Mesodermal cell (in vitro differentiated cells): ENCODE measurements at regions not wholly inside any gene's neighbourhood (a gene's known extent, or its start where the extent isn't known, plus 50 kb on each side); places are given as distances from the start of the nearest gene placed in this dataset.

ENCODE experiments used
- H3K27ac ChIP-seq: 2 replicates; pipeline ENCODE4 v1.7.0; 2013; ENCODE audit warnings: mild to moderate bottlenecking, low read depth, low read length, moderate library complexity; ENCODE audit not compliant: severe bottlenecking
- H3K36me3 ChIP-seq: 2 replicates; pipeline ENCODE4 v1.7.1; 2013; ENCODE audit warnings: mild to moderate bottlenecking, low read length, moderate library complexity; ENCODE audit not compliant: control insufficient read depth, insufficient read depth
- H3K4me1 ChIP-seq: one replicate; pipeline ENCODE4 v1.7.1; 2013; ENCODE audit warnings: mild to moderate bottlenecking, low read length; ENCODE audit not compliant: insufficient read depth, control insufficient read depth, poor library complexity, severe bottlenecking
- H3K4me3 ChIP-seq: 2 replicates; pipeline ENCODE4 v1.7.0; 2013; ENCODE audit warnings: low read length, control low read depth, mild to moderate bottlenecking; ENCODE audit not compliant: insufficient read depth, poor library complexity, severe bottlenecking; ENCODE audit errors: extremely low read depth
- H3K9me3 ChIP-seq: 2 replicates; pipeline ENCODE4 v1.7.1; 2013; ENCODE audit warnings: mild to moderate bottlenecking, low read length, moderate library complexity; ENCODE audit not compliant: control insufficient read depth
- WGBS, 2 experiments: methylation state at CpG; one replicate each; pipeline ENCODE4 v1.1.5; 2013; ENCODE audit warnings: missing lambda C conversion rate in 2 of 2; ENCODE audit not compliant: insufficient coverage in 2 of 2; 5-methylcytosine and 5-hydroxymethylcytosine counted together

DNA sequence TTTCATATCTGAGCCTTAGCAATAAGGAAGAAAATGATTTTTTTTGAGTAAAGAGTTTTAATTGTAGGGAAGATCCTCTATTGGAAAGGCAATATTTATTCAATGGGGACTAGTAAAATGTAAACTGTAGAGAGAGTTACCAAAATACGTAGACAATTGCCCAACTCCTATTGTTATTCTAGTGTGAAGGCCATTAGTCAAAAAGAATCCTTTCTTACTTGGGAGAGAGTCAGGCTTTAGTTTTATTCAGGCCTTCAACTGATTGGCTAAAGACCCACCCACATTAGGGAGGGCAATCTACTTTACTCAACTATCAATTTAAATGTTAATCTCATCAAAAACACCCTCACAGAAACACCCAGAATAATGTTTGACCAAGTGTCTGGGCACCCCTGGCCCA is 485.8 kb upstream of the ATXN7L3B start:
- no peak overlapping the region for H3K4me3 ChIP-seq

GRCh38 chr12:74066476-74066875 is 471.2 kb upstream of the ATXN7L3B start:
- no peaks in the 10 kb centered on the region for H3K9me3 ChIP-seq
- no peaks in the 10 kb centered on the region for H3K36me3 ChIP-seq
- no peak overlapping the region for H3K27ac ChIP-seq
- WGBS, 2 experiments, result 70 to 74% methylated on average over 2 of the region's 2 CpGs
- no peak overlapping the region for H3K4me3 ChIP-seq
- no peaks in the 10 kb centered on the region for H3K4me1 ChIP-seq

More for the DNA sequence above, 485.8 kb upstream of the ATXN7L3B start:
- H3K9me3 ChIP-seq, result no peaks in the 10 kb centered on the region
- no peaks in the 10 kb centered on the region for H3K4me1 ChIP-seq
- H3K27ac ChIP-seq, result no peak overlapping the region
- no CpG with 5 or more reads among the region's 1 CpG for whole genome bisulfite sequencing, 2 experiments
- no peaks in the 10 kb centered on the region for H3K36me3 ChIP-seq

GRCh38 chr12:74071182-74071581 is 466.5 kb upstream of the ATXN7L3B start:
- H3K9me3 ChIP-seq, result no peaks in the 10 kb centered on the region
- no peak overlapping the region for H3K4me3 ChIP-seq
- 82 to 93% methylated on average over 2 to 3 of the region's 3 CpGs for WGBS, 2 experiments
- no peaks in the 10 kb centered on the region for H3K4me1 ChIP-seq
- H3K36me3 ChIP-seq, result no peaks in the 10 kb centered on the region
- H3K27ac ChIP-seq, result no peak overlapping the region

- no peaks in the 10 kb centered on the region for H3K4me1 ChIP-seq
- no peaks in the 10 kb centered on the region for H3K36me3 ChIP-seq
- H3K27ac ChIP-seq, result no peak overlapping the region
- H3K4me3 ChIP-seq, result no peak overlapping the region
- H3K9me3 ChIP-seq, result no peaks in the 10 kb centered on the region
These were observed 460.7 kb upstream of the ATXN7L3B start for GRCh38 chr12:74076918-74077317.

DNA sequence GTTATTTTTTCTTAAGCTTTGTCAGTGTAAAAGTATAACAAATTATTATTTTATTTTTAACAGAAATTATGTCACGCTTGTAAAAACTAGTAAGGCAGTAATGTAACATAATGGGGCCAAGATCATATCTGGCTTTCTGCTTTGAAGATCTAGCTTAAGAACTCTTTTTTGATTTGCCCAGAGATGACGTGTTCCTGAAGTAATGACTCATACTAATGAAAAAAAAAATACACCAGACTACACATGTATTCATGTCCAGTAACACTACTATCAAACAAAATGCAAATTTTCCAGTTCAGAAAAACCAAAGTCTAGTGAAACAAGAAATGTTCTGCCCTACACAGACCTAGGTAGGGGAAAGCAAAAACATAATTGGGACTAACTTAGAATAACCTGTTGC is 432.2 kb upstream of the ATXN7L3B start:
- H3K27ac ChIP-seq, result no peak overlapping the region
- no peaks in the 10 kb centered on the region for H3K36me3 ChIP-seq
- H3K4me1 ChIP-seq, result no peaks in the 10 kb centered on the region
- no peaks in the 10 kb centered on the region for H3K9me3 ChIP-seq
- WGBS, 2 experiments, result 100% methylated on average over 1 of the region's 2 CpGs; no CpG with 5 or more reads in 1 of the 2 experiments
- no peak overlapping the region for H3K4me3 ChIP-seq

DNA sequence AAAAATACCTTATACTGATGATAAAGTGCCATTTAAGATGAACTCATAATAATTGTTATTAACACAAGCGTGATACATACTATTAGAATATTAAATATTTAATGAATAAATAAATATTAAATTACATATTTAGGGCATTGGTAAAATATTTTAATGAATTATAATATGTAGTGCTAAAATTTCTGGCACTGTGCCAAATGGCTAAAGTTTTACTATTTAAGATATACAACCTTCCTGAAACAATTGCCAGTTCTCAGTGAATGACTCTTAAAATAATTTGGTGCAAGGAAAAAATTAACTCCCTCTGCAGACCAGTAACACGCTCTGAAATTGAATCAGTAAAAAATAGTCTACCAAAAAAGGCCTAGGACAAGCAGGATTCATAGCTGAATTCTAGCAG is 428.9 kb upstream of the ATXN7L3B start:
- no peaks in the 10 kb centered on the region for H3K9me3 ChIP-seq
- H3K27ac ChIP-seq, result no peak overlapping the region
- no peaks in the 10 kb centered on the region for H3K4me1 ChIP-seq
- no CpG with 5 or more reads among the region's 2 CpGs for WGBS, 2 experiments
- no peaks in the 10 kb centered on the region for H3K36me3 ChIP-seq
- H3K4me3 ChIP-seq, result no peak overlapping the region

DNA sequence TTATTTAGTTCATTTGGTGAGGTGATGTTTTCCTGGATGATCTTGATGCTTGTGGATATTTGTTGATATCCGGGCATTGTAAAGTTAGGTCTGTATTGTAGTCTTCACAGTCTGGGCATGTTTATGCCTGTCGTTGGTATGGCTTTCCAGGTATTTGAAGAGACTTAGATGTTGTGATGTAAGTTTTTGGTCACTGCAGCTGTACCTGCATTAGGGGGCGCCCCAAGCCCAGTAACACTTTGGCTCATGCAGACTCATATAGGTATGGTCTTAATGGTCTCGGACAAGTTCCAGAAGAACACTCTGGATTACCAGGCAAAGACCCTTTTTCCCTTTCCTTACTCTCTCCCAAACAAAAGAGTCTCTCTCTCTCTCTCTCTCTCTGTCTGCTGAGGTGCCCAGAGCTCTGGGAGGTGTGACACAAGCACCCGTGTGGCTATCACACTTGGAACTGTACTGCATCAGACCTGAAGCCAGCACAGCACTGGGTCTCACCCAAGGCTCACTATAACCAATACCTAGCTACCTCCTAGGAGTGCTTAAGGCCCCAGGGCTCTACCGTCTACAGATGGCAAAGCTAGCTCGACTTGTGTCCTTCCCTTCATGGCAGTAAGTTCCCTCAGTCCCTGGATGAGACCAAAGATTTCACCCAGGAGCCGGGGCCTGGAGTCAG is 425.8 kb upstream of the ATXN7L3B start:
- Histone ChIP-seq H3K36me3 (no peaks in the 10 kb centered on the region), H3K4me3 (no peak overlapping the region), H3K27ac (no peak overlapping the region), H3K9me3 (no peaks in the 10 kb centered on the region), H3K4me1 (no peaks in the 10 kb centered on the region)
- WGBS, 2 experiments, result 61 to 70% methylated on average over 7 to 8 of the region's 8 CpGs

DNA sequence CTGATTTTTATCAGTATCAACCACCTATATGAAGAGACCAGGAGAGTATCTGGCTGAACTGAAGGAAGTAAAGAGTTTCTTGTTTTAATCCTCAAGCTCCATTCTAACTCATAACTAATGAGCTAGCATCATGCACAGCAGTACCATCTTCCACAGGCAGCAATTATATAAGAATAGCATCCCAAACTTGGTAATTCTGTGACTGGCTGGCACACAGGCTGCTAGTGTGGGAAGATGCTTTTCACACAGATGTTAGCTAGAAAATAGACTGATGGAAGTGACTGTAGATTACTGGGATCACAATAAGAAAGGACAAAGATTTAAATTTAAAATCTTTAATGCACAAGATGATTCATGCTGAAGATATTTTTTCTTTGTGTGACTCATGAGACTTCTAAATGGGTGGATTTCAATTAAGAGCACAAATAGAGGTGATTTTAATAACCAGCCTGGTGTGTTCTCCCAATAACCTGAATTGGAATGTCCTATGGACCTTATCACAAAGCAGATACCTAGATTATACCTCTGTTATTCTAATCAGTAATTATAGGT is 417.7 kb upstream of the ATXN7L3B start:
- Histone ChIP-seq H3K9me3 (no peaks in the 10 kb centered on the region), H3K27ac (no peak overlapping the region), H3K4me1 (no peaks in the 10 kb centered on the region), H3K36me3 (no peaks in the 10 kb centered on the region), H3K4me3 (no peak overlapping the region)

DNA sequence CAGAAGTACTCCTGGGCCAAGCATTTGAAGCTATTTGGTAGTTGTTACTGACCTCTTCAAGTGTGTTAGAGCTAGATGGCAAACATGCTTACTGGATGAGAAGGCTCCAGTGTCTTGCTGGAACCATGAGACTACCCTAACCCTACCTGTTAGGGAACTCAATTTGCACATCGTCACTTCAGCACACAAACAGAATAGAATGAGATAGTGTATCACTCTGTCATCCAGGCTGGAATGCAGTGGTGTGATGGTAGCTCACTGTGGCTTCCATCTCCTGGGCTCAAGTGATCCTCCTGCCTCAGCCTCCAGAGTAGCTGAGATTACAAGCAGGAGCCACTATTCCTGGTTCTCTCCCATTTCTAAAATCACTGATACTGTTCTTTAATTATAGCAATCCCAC is 417.0 kb upstream of the ATXN7L3B start:
- WGBS, 2 experiments, result no CpG with 5 or more reads among the region's 1 CpG
- Histone ChIP-seq H3K27ac (no peak overlapping the region), H3K9me3 (no peaks in the 10 kb centered on the region), H3K4me3 (no peak overlapping the region), H3K4me1 (no peaks in the 10 kb centered on the region), H3K36me3 (no peaks in the 10 kb centered on the region)

- no peaks in the 10 kb centered on the region for H3K36me3 ChIP-seq
- WGBS, 2 experiments, result 88% methylated on average over 1 of the region's 2 CpGs; no CpG with 5 or more reads in 1 of the 2 experiments
These were observed 407.9 kb upstream of the ATXN7L3B start for GRCh38 chr12:74129702-74130101.

GRCh38 chr12:74144396-74144795 is 393.2 kb upstream of the ATXN7L3B start:
- Histone ChIP-seq H3K36me3 (no peaks in the 10 kb centered on the region), H3K4me3 (no peak overlapping the region), H3K4me1 (no peaks in the 10 kb centered on the region), H3K9me3 (no peaks in the 10 kb centered on the region), H3K27ac (no peak overlapping the region)
- 76 to 90% methylated on average over 2 to 4 of the region's 4 CpGs for WGBS, 2 experiments

More at GRCh38 chr12:74129702-74130101, 407.9 kb upstream of the ATXN7L3B start:
- H3K4me1 ChIP-seq, result no peaks in the 10 kb centered on the region
- H3K4me3 ChIP-seq, result no peak overlapping the region
- H3K9me3 ChIP-seq, result no peaks in the 10 kb centered on the region
- no peak overlapping the region for H3K27ac ChIP-seq
